Vagina (tissue), 2 donors: ENCODE measurements at regions not wholly inside any gene's neighbourhood (a gene's known extent, or its start where the extent isn't known, plus 50 kb on each side); places are given as distances from the start of the nearest gene placed in this dataset.

ENCODE experiments used
- POLR2A ChIP-seq, 2 donors: fragments of 450-650 bp; IDR thresholded peaks; one replicate each; pipeline ENCODE4 v1.6.1; 2017; ENCODE audit warnings: antibody characterized with exemption in 2 of 2, mild to moderate bottlenecking in 2 of 2, moderate library complexity in 2 of 2
- POLR2AphosphoS5 ChIP-seq, 2 donors: sonication (generic); formaldehyde crosslinking; IDR thresholded peaks; one replicate each; pipeline ENCODE4 v1.9.0; 2017; ENCODE audit warnings: antibody characterized with exemption in 2 of 2, mild to moderate bottlenecking in 2 of 2, low read depth in 1 of 2; ENCODE audit not compliant: insufficient read depth in 1 of 2
- TF ChIP-seq, protein P1 (sequence below), 3 experiments: fragments of 450-650 bp in 2 of 3; fragments of 200-600 bp in 1 of 3; sonication (generic) in 1 of 3; IDR thresholded peaks; one replicate each; pipeline ENCODE4 v1.5.1; 2017 to 2019; ENCODE audit warnings: antibody characterized with exemption in 3 of 3, mild to moderate bottlenecking in 2 of 3, moderate library complexity in 2 of 3

DNA sequence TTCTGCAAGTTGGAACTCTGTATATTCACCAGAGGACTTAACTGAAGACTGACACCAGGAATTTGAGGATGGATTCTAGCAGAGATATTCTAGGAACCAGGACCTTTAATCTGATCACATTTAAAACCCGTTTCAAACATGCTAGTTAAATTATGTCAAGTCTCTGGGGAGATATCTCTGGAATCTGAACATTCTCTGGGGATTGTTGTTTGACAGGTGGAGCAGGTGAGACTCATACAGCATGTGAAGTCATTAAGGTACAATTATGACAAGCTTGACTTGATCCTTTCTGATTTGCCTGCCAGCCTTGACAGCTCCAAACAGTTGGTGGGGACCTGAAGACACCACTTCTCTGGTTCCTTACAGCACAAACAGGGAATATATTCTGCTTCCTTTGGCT is 100.3 kb downstream of the FAT3 start:
- TF ChIP-seq POLR2AphosphoS5 (IDR thresholded peaks at IDR 0.05; ENCODE audit: insufficient read depth in 1 of 2, low read depth in 1 of 2) = no peak
- TF ChIP-seq, protein P1, sequence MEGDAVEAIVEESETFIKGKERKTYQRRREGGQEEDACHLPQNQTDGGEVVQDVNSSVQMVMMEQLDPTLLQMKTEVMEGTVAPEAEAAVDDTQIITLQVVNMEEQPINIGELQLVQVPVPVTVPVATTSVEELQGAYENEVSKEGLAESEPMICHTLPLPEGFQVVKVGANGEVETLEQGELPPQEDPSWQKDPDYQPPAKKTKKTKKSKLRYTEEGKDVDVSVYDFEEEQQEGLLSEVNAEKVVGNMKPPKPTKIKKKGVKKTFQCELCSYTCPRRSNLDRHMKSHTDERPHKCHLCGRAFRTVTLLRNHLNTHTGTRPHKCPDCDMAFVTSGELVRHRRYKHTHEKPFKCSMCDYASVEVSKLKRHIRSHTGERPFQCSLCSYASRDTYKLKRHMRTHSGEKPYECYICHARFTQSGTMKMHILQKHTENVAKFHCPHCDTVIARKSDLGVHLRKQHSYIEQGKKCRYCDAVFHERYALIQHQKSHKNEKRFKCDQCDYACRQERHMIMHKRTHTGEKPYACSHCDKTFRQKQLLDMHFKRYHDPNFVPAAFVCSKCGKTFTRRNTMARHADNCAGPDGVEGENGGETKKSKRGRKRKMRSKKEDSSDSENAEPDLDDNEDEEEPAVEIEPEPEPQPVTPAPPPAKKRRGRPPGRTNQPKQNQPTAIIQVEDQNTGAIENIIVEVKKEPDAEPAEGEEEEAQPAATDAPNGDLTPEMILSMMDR (IDR thresholded peaks at IDR 0.05) = no peak
- no peak for TF ChIP-seq POLR2A (IDR thresholded peaks at IDR 0.05)
